ENCODE measurements at regions not wholly inside any gene's neighbourhood (a gene's known extent, or its start where the extent isn't known, plus 50 kb on each side); places are given as distances from the start of the nearest gene placed in this dataset.

- Histone ChIP-seq H3K27ac (no peak overlapping the region), H3K4me1 (no peaks in the 10 kb centered on the region), H3K9me3 (no peaks in the 10 kb centered on the region), H3K27me3 (no peaks in the 10 kb centered on the region), H3K4me3 (no peak overlapping the region), H3K36me3 (no peaks in the 10 kb centered on the region)
- TF ChIP-seq POLR2AphosphoS5 (IDR thresholded peaks at IDR 0.05) (no peak), POLR2A (IDR thresholded peaks at IDR 0.05) (no peak), EP300 (IDR thresholded peaks at IDR 0.05) (no peak), CTCF (IDR thresholded peaks at IDR 0.05) (no peak)
- 71 to 74% methylated on average over 2 of the region's 2 CpGs for WGBS, 2 donors
- DNase-seq, result no peak
- no peak for ATAC-seq (ENCODE audit: low FRiP score in 2 of 2)
These were observed 711.1 kb upstream of the NUDT12 start for GRCh38 chr5:104273725-104274124.

- DNase-seq, result no peak
- TF ChIP-seq POLR2A (IDR thresholded peaks at IDR 0.05) (no peak), CTCF (IDR thresholded peaks at IDR 0.05) (no peak), EP300 (IDR thresholded peaks at IDR 0.05) (no peak), POLR2AphosphoS5 (IDR thresholded peaks at IDR 0.05) (no peak)
- Histone ChIP-seq H3K36me3 (no peaks in the 10 kb centered on the region), H3K27ac (no peak overlapping the region), H3K27me3 (no peaks in the 10 kb centered on the region), H3K4me1 (no peaks in the 10 kb centered on the region), H3K4me3 (no peak overlapping the region), H3K9me3 (no peaks in the 10 kb centered on the region)
- WGBS, 2 donors, result 67 to 69% methylated on average over 3 of the region's 3 CpGs
- no peak for ATAC-seq (ENCODE audit: low FRiP score in 2 of 2)
These were observed 704.9 kb upstream of the NUDT12 start for GRCh38 chr5:104267320-104268015.

- no peak for TF ChIP-seq POLR2A (IDR thresholded peaks at IDR 0.05)
- no peak for TF ChIP-seq POLR2AphosphoS5 (IDR thresholded peaks at IDR 0.05)
- no peak for TF ChIP-seq CTCF (IDR thresholded peaks at IDR 0.05)
- no peak for TF ChIP-seq EP300 (IDR thresholded peaks at IDR 0.05)
- ATAC-seq (ENCODE audit: low FRiP score in 2 of 2) (no peak), DNase-seq (no peak)
- Histone ChIP-seq H3K36me3 (no peaks in the 10 kb centered on the region), H3K4me3 (no peak overlapping the region), H3K27me3 (no peaks in the 10 kb centered on the region), H3K4me1 (no peaks in the 10 kb centered on the region), H3K27ac (no peak overlapping the region), H3K9me3 (no peaks in the 10 kb centered on the region)
- WGBS, 2 donors, result 90 to 91% methylated on average over 1 of the region's 1 CpG
These were observed 703.6 kb upstream of the NUDT12 start for GRCh38 chr5:104266161-104266560.

GRCh38 chr5:104265531-104266140 is 703.0 kb upstream of the NUDT12 start:
- H3K4me1 ChIP-seq, result no peaks in the 10 kb centered on the region
- no peak for DNase-seq
- H3K27ac ChIP-seq, result no peak overlapping the region
- TF ChIP-seq EP300 (IDR thresholded peaks at IDR 0.05) (no peak), POLR2AphosphoS5 (IDR thresholded peaks at IDR 0.05) (no peak), POLR2A (IDR thresholded peaks at IDR 0.05) (no peak)
- ATAC-seq (ENCODE audit: low FRiP score in 2 of 2), result no peak
- no peaks in the 10 kb centered on the region for H3K36me3 ChIP-seq
- no peak overlapping the region for H3K4me3 ChIP-seq
- H3K9me3 ChIP-seq, result no peaks in the 10 kb centered on the region
- 91 to 97% methylated on average over 1 of the region's 1 CpG for WGBS, 2 donors
- H3K27me3 ChIP-seq, result no peaks in the 10 kb centered on the region

- no peak for TF ChIP-seq CTCF (IDR thresholded peaks at IDR 0.05)
- no peak for TF ChIP-seq EP300 (IDR thresholded peaks at IDR 0.05)
- TF ChIP-seq POLR2AphosphoS5 (IDR thresholded peaks at IDR 0.05), result no peak
- no peak for TF ChIP-seq POLR2A (IDR thresholded peaks at IDR 0.05)
- ATAC-seq (ENCODE audit: low FRiP score in 2 of 2), result no peak
- Histone ChIP-seq H3K4me1 (no peaks in the 10 kb centered on the region), H3K36me3 (no peaks in the 10 kb centered on the region), H3K27me3 (no peaks in the 10 kb centered on the region), H3K9me3 (no peaks in the 10 kb centered on the region), H3K27ac (no peak overlapping the region), H3K4me3 (no peak overlapping the region)
- WGBS, 2 donors, result 65 to 78% methylated on average over 3 of the region's 3 CpGs
- DNase-seq, result no peak
These were observed 684.7 kb upstream of the NUDT12 start for GRCh38 chr5:104247260-104247659.
